Activated naive CD8-positive, alpha-beta T cell treated with anti-CD3 and anti-CD28 coated beads for 36 hours (primary cell): ENCODE measurements at regions not wholly inside any gene's neighbourhood (a gene's known extent, or its start where the extent isn't known, plus 50 kb on each side); places are given as distances from the start of the nearest gene placed in this dataset.

Experiments used
- DNase-seq: peaks from one replicate; pipeline ENCODE4 v3.0.0; 2021
- H3K27ac Mint-ChIP-seq: one replicate; pipeline ENCODE4 v1.8.0; 2022; ENCODE audit warnings: mild to moderate bottlenecking, moderate library complexity, mixed read lengths
- H3K27me3 Mint-ChIP-seq: one replicate; pipeline ENCODE4 v1.8.0; 2022; ENCODE audit warnings: mild to moderate bottlenecking, mixed read lengths
- H3K36me3 Mint-ChIP-seq: one replicate; pipeline ENCODE4 v1.8.0; 2021; ENCODE audit warnings: mild to moderate bottlenecking, mixed read lengths
- H3K4me1 Mint-ChIP-seq: one replicate; pipeline ENCODE4 v1.8.0; 2021; ENCODE audit warnings: mixed read lengths
- H3K4me3 Mint-ChIP-seq: one replicate; pipeline ENCODE4 v1.8.0; 2022; ENCODE audit warnings: mild to moderate bottlenecking, moderate library complexity, mixed read lengths
- H3K9me3 Mint-ChIP-seq: one replicate; pipeline ENCODE4 v1.8.0; 2022; ENCODE audit warnings: mixed read lengths

- H3K36me3 Mint-ChIP-seq: no peaks in the 10 kb centered on the region
- H3K27me3 Mint-ChIP-seq: peaks cover 18% of the 10 kb centered on the region
- no peak for DNase-seq
- no peak overlapping the region for H3K4me3 Mint-ChIP-seq
- H3K9me3 Mint-ChIP-seq: peaks cover 3% of the 10 kb centered on the region
- H3K4me1 Mint-ChIP-seq: no peaks in the 10 kb centered on the region
- no peak overlapping the region for H3K27ac Mint-ChIP-seq
Observed at GRCh38 chr5:115402092-115402491, 105.6 kb upstream of the CCDC112 start.

- no peaks in the 10 kb centered on the region for H3K4me1 Mint-ChIP-seq
- H3K36me3 Mint-ChIP-seq: no peaks in the 10 kb centered on the region
- H3K4me3 Mint-ChIP-seq: no peak overlapping the region
- peaks cover 3% of the 10 kb centered on the region for H3K9me3 Mint-ChIP-seq
- no peak overlapping the region for H3K27ac Mint-ChIP-seq
- no peak for DNase-seq
- H3K27me3 Mint-ChIP-seq: peaks cover 6% of the 10 kb centered on the region
Observed at GRCh38 chr5:115398719-115399118, 102.3 kb upstream of the CCDC112 start.

DNA sequence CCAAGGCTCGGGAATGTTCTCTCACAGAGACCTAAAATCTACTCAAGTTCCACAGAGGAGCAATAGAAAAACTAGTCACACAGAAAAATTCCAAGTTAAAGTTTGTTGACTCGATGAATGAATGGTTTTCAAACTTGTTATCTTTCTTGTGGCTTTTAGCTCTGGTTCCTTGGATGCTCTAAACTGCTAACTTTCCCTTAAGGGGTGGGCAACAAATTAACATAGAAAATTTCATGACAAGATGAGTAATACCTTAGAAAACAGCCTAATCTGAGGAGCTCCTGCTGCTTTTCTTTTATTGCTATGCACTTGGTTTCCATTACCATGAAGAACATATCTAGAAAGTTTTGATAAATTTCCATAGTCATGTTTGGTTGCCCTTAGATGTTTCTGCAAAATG, 100.2 kb upstream of the CCDC112 start:
- Mint-ChIP-seq H3K4me1 (no peaks in the 10 kb centered on the region), H3K27me3 (peaks cover 9% of the 10 kb centered on the region), H3K4me3 (no peak overlapping the region), H3K27ac (no peak overlapping the region), H3K36me3 (no peaks in the 10 kb centered on the region), H3K9me3 (peaks cover 3% of the 10 kb centered on the region)
- no peak for DNase-seq

GRCh38 chr5:115396081-115396480, 99.6 kb upstream of the CCDC112 start:
- DNase-seq: no peak
- Mint-ChIP-seq H3K4me3 (no peak overlapping the region), H3K9me3 (peaks cover 3% of the 10 kb centered on the region), H3K4me1 (no peaks in the 10 kb centered on the region), H3K27me3 (peaks cover 9% of the 10 kb centered on the region), H3K36me3 (no peaks in the 10 kb centered on the region), H3K27ac (no peak overlapping the region)

- no peak overlapping the region for H3K4me3 Mint-ChIP-seq
- H3K27me3 Mint-ChIP-seq: peaks cover 3% of the 10 kb centered on the region
- no peak for DNase-seq
- no peaks in the 10 kb centered on the region for H3K4me1 Mint-ChIP-seq
- no peak overlapping the region for H3K27ac Mint-ChIP-seq
- peaks cover 1% of the 10 kb centered on the region for H3K9me3 Mint-ChIP-seq
- H3K36me3 Mint-ChIP-seq: no peaks in the 10 kb centered on the region
Observed at GRCh38 chr5:115394531-115394930, 98.1 kb upstream of the CCDC112 start.

DNA sequence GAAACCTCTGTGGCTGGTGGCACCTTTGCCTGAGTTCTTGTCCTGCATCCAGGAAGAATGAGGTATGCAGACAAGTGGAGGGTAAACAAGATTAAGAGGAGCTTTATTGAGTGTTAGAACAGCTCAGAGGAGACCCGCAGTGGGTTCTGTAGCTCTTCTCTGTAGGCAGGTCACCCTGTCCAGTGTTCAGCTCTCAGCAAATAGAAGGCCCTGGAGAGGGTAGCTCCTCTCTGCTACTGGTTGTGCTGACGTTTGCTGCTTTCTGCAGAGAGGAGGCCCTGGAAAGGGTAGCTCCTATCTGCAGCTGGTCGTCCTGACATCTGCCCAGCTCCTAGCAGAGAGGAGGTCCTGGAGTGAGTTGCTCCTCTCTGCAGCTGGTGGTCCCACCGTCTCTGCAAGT, 96.8 kb upstream of the CCDC112 start:
- H3K4me3 Mint-ChIP-seq: no peak overlapping the region
- H3K4me1 Mint-ChIP-seq: no peaks in the 10 kb centered on the region
- no peak for DNase-seq
- H3K27me3 Mint-ChIP-seq: peaks cover 3% of the 10 kb centered on the region
- H3K36me3 Mint-ChIP-seq: no peaks in the 10 kb centered on the region
- H3K9me3 Mint-ChIP-seq: no peaks in the 10 kb centered on the region
- H3K27ac Mint-ChIP-seq: no peak overlapping the region

- H3K27ac Mint-ChIP-seq: no peak overlapping the region
- H3K4me1 Mint-ChIP-seq: no peaks in the 10 kb centered on the region
- H3K27me3 Mint-ChIP-seq: peaks cover 3% of the 10 kb centered on the region
- DNase-seq: no peak
- no peaks in the 10 kb centered on the region for H3K36me3 Mint-ChIP-seq
- H3K9me3 Mint-ChIP-seq: no peaks in the 10 kb centered on the region
- no peak overlapping the region for H3K4me3 Mint-ChIP-seq
Observed at GRCh38 chr5:115392611-115393010, 96.2 kb upstream of the CCDC112 start.

DNA sequence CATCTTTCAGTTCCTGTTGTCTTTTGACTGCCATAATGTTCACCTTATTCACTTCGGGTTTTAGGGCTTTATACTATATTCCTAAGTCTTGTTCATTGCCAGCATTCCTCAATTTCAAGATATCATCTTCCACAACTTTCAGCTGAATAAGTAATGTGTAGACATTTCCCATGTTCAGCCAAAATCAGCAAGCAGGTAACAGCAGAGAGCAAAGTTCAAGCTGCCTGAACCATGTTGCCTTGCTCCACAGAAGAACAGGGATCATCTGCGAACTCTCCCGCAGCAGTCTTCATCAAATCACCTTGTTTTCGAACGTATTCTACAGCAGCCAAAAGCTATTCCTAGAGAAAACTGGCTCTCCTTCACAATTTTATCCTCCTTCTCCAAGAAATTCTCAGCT, 95.3 kb upstream of the CCDC112 start:
- DNase-seq: no peak
- Mint-ChIP-seq H3K36me3 (no peaks in the 10 kb centered on the region), H3K4me3 (no peak overlapping the region), H3K4me1 (no peaks in the 10 kb centered on the region), H3K27ac (no peak overlapping the region), H3K27me3 (peaks cover 3% of the 10 kb centered on the region), H3K9me3 (no peaks in the 10 kb centered on the region)

DNA sequence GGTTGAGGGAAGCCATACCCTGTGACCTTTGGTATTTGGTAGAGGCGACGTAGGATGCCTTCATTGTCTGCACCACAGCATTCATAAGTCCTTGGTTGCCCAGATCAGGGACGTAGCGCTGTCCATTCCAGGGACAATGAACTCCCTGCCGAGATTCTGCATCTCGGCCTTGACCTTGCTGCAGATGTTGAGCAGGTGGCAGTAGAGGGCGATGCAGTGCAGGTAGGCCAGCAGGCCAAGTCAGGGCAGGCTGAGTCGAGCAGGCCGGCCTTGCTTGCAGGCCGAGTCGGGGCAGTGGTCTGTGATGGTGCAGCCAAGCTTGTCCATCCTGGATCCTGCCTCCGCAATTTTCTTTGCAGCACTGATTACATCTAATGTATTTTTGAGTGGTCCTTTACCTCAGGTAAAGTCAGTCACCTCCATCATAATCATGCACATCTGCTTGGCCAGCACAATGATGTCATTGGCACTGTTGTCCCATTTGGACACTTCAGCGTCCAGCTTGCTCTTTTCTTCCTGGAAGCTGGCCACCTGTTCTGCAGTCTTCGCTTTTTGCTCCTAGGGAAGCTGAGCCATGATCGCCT, 93.4 kb upstream of the CCDC112 start:
- H3K27me3 Mint-ChIP-seq: peaks cover 3% of the 10 kb centered on the region
- no peaks in the 10 kb centered on the region for H3K9me3 Mint-ChIP-seq
- DNase-seq: no peak
- H3K36me3 Mint-ChIP-seq: no peaks in the 10 kb centered on the region
- no peak overlapping the region for H3K27ac Mint-ChIP-seq
- H3K4me3 Mint-ChIP-seq: no peak overlapping the region
- H3K4me1 Mint-ChIP-seq: no peaks in the 10 kb centered on the region

GRCh38 chr5:115389034-115389798, 92.8 kb upstream of the CCDC112 start:
- Mint-ChIP-seq H3K4me1 (no peaks in the 10 kb centered on the region), H3K27ac (no peak overlapping the region), H3K27me3 (peaks cover 3% of the 10 kb centered on the region), H3K36me3 (no peaks in the 10 kb centered on the region), H3K4me3 (no peak overlapping the region), H3K9me3 (no peaks in the 10 kb centered on the region)
- DNase-seq: no peak

DNA sequence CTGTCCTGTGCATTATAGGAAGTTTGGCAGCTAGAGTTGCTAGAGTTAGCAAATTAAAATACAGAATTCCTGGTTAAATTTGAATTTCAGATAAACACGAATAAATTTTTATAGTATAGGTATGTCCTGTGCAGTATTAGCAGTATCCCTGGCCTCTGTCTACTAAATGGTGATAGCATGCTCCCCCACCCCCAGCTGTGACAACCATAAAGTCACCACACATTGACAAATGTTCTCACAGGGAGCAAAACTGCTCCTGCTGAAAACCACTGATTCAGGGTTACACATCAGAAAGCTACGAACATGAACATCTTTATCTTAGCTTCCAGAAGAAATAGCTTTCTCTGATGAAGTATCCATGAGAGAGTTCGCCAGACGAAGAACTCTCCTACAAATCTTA, 91.8 kb upstream of the CCDC112 start:
- no peak for DNase-seq
- H3K27ac Mint-ChIP-seq: no peak overlapping the region
- H3K27me3 Mint-ChIP-seq: peaks cover 3% of the 10 kb centered on the region
- no peaks in the 10 kb centered on the region for H3K9me3 Mint-ChIP-seq
- H3K4me3 Mint-ChIP-seq: no peak overlapping the region
- no peaks in the 10 kb centered on the region for H3K36me3 Mint-ChIP-seq
- H3K4me1 Mint-ChIP-seq: no peaks in the 10 kb centered on the region

- H3K4me3 Mint-ChIP-seq: no peak overlapping the region
- H3K9me3 Mint-ChIP-seq: no peaks in the 10 kb centered on the region
- H3K27ac Mint-ChIP-seq: no peak overlapping the region
- H3K36me3 Mint-ChIP-seq: no peaks in the 10 kb centered on the region
- H3K27me3 Mint-ChIP-seq: peaks cover 3% of the 10 kb centered on the region
- no peak for DNase-seq
- no peaks in the 10 kb centered on the region for H3K4me1 Mint-ChIP-seq
Observed at GRCh38 chr5:115387816-115388215, 91.4 kb upstream of the CCDC112 start.

- Mint-ChIP-seq H3K36me3 (no peaks in the 10 kb centered on the region), H3K27ac (no peak overlapping the region), H3K4me1 (no peaks in the 10 kb centered on the region), H3K4me3 (no peak overlapping the region), H3K9me3 (no peaks in the 10 kb centered on the region), H3K27me3 (no peaks in the 10 kb centered on the region)
- DNase-seq: no peak
Observed at GRCh38 chr5:115386657-115387056, 90.2 kb upstream of the CCDC112 start.

DNA sequence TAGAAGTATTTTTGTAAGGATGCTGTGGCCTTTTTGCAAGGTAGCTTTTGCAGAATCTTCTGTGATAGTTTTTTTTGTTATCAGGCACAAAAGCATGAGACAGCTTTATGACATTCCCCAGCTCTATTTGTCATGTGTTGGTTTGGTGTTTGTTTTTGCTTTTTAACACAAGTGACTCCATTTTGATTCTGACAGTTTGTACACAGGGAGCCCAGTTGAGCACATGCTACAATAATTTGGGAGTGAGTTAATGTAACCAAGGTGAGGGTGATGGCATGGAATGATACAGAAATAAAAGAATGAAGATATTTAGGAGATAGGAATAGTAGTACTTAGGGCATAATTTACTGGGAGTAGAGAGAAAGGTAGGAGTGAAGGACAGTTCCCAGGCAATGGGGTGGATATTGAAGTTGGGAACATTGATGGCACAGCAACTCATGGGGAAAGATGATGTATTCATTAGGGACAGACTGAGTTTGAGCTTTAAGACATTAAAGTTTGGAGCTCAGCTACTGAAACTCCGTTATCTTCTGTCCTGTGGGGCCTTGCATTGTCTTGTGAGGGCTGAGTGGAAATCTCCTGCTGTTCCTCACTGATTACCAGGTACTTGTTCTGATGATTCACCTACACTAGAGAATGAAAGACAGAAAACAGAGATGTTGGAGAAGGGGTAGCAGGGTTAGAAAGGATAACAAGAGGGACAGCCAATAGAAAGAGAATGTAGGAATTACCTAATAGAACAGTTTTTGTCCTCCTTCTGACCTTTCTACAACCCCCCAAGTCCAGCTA, 88.3 kb upstream of the CCDC112 start:
- Mint-ChIP-seq H3K36me3 (no peaks in the 10 kb centered on the region), H3K27me3 (no peaks in the 10 kb centered on the region), H3K27ac (no peak overlapping the region), H3K9me3 (no peaks in the 10 kb centered on the region), H3K4me3 (no peak overlapping the region), H3K4me1 (no peaks in the 10 kb centered on the region)
- no peak for DNase-seq

DNA sequence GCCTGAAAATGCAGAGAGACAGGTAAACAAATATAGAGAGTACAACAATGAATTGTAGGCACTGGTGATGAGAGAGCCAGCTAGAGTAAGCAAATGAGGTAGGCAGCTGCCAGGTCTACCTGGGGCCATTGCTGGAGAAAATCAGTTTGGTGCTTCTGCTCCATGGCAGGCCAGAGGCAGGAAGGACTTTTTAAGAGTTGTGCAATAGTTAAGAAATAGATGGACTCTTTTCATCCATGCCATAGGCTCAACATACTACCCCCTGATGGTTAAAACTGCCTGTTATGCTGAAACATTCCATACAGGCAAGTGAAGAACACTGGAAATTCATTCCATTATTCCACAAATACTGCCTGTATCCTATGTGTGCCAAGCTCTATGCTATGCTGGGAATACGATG, 86.5 kb upstream of the CCDC112 start:
- no peak for DNase-seq
- H3K9me3 Mint-ChIP-seq: no peaks in the 10 kb centered on the region

More for the DNA sequence above, 86.5 kb upstream of the CCDC112 start:
- no peak overlapping the region for H3K4me3 Mint-ChIP-seq
- H3K4me1 Mint-ChIP-seq: peaks cover 2% of the 10 kb centered on the region
- no peaks in the 10 kb centered on the region for H3K36me3 Mint-ChIP-seq
- H3K27me3 Mint-ChIP-seq: peaks cover 4% of the 10 kb centered on the region
- no peak overlapping the region for H3K27ac Mint-ChIP-seq
